ENCODE measurements at regions not wholly inside any gene's neighbourhood (a gene's known extent, or its start where the extent isn't known, plus 50 kb on each side); places are given as distances from the start of the nearest gene placed in this dataset.

GRCh38 chr6:108780784-108781183, 67.4 kb upstream of the ARMC2 start:
- no peak for DNase-seq

GRCh38 chr6:108781419-108782100, 66.7 kb upstream of the ARMC2 start:
- no peak for DNase-seq

- peak in 1 of 2 experiments; percentile 14 for DNase-seq
Observed at GRCh38 chr6:108782179-108783041, 65.8 kb upstream of the ARMC2 start.

- no peak for DNase-seq
Observed at GRCh38 chr6:108785653-108786052, 62.6 kb upstream of the ARMC2 start.

GRCh38 chr6:108788416-108788815, 59.8 kb upstream of the ARMC2 start:
- no peak for DNase-seq

- no peak for DNase-seq
Observed at GRCh38 chr6:108789475-108789874, 58.7 kb upstream of the ARMC2 start.

GRCh38 chr6:108791700-108792099, 56.5 kb upstream of the ARMC2 start:
- no peak for DNase-seq

- no peak for DNase-seq
Observed at GRCh38 chr6:108793516-108794251, 54.5 kb upstream of the ARMC2 start.

GRCh38 chr6:108795122-108795521, 53.1 kb upstream of the ARMC2 start:
- no peak for DNase-seq

- no peak for DNase-seq
Observed at GRCh38 chr6:108795814-108796213, 52.4 kb upstream of the ARMC2 start.

- no peak for DNase-seq
Observed at GRCh38 chr6:108796875-108797274, 51.3 kb upstream of the ARMC2 start.

- no peak for DNase-seq
Observed at GRCh38 chr6:108797951-108798669, 50.1 kb upstream of the ARMC2 start.
